ENCODE measurements at regions not wholly inside any gene's neighbourhood (a gene's known extent, or its start where the extent isn't known, plus 50 kb on each side); places are given as distances from the start of the nearest gene placed in this dataset.

DNA sequence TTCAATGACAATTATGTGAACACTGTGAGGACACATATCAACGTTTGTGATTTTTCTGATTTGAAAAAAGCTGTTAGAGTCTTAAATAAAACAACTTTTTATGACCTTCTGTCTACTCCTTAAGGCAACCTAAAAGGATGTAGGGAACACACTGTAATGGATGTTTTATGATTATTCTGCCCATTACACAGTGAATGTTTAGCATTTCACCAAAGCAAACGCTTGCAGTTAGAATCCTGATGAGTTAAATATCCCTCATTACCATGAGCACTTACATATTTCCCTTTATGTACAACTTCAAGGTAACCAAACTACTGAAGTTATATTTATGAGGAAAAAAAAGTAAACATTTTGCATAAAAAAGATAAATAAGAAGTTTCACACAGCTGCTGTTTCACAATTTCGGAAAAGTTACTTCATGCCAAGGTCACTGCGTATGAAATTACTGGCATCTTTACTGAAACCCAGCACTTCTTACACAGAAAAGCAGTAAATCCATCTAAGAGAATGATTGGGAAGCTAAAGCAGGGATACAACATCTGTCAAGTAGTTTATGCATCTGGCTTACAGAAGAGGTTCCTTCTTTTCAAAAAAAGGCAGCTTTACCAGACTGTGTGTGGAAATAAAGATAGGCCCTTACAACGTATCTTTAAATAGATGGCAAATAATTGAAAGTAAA, 733.7 kb upstream of the ATXN8OS start:
- TF ChIP-seq, protein P1, sequence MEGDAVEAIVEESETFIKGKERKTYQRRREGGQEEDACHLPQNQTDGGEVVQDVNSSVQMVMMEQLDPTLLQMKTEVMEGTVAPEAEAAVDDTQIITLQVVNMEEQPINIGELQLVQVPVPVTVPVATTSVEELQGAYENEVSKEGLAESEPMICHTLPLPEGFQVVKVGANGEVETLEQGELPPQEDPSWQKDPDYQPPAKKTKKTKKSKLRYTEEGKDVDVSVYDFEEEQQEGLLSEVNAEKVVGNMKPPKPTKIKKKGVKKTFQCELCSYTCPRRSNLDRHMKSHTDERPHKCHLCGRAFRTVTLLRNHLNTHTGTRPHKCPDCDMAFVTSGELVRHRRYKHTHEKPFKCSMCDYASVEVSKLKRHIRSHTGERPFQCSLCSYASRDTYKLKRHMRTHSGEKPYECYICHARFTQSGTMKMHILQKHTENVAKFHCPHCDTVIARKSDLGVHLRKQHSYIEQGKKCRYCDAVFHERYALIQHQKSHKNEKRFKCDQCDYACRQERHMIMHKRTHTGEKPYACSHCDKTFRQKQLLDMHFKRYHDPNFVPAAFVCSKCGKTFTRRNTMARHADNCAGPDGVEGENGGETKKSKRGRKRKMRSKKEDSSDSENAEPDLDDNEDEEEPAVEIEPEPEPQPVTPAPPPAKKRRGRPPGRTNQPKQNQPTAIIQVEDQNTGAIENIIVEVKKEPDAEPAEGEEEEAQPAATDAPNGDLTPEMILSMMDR (IDR thresholded peaks at IDR 0.05; ENCODE audit: extremely low read depth, insufficient read depth, missing control alignments): no peak
- no peak for DNase-seq (ENCODE audit: low spot score)
- in situ Hi-C loops (cut with MboI; ENCODE audit: low pct_unique_long_range_greater_than_20kb, low sequenced_read_pairs, unreplicated experiment): no loop called here

DNA sequence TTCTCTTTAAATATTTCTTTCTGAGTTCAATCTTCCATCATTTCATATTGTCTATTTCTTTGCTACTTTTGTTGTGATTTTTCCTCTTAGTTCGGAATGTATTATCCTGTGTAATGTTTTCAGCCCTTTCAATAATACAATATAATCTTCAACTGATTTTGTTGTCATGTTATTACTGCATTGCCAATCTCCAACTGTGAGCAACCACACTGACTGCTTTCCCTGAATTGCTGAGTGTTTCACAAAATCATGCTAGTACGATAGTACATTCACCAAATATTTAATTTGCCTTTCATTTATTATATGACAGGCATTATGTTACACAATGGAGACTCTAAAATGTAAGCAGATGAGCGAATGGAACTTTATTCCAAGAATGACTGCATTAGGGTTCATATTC, 744.3 kb upstream of the ATXN8OS start:
- in situ Hi-C loops (cut with MboI; ENCODE audit: low pct_unique_long_range_greater_than_20kb, low sequenced_read_pairs, unreplicated experiment): no loop called here
- no peak for DNase-seq (ENCODE audit: low spot score)
- TF ChIP-seq, protein P1 (IDR thresholded peaks at IDR 0.05; ENCODE audit: extremely low read depth, insufficient read depth, missing control alignments): no peak

DNA sequence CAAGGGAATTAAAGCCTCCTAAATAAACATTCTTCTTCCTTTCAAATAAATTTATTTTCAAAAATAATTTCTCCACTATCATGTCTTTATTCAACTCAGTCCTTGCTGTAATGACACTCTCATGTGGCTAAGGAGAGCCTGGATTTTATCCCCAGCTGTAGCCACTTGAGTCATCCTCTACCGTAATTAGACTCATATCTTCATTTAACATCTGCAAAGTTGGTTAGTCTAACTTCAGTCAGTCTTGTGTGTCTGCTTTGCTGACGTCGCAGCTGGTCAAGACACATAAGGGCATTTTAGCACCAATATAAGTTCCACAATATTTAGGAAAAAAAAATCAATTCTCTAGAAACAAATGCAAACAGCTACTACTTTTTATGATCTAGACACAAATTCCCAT, 776.4 kb upstream of the ATXN8OS start:
- in situ Hi-C loops (cut with MboI; ENCODE audit: low pct_unique_long_range_greater_than_20kb, low sequenced_read_pairs, unreplicated experiment): no loop called here
- no peak for DNase-seq (ENCODE audit: low spot score)
- TF ChIP-seq, protein P1 (IDR thresholded peaks at IDR 0.05; ENCODE audit: extremely low read depth, insufficient read depth, missing control alignments): no peak

DNA sequence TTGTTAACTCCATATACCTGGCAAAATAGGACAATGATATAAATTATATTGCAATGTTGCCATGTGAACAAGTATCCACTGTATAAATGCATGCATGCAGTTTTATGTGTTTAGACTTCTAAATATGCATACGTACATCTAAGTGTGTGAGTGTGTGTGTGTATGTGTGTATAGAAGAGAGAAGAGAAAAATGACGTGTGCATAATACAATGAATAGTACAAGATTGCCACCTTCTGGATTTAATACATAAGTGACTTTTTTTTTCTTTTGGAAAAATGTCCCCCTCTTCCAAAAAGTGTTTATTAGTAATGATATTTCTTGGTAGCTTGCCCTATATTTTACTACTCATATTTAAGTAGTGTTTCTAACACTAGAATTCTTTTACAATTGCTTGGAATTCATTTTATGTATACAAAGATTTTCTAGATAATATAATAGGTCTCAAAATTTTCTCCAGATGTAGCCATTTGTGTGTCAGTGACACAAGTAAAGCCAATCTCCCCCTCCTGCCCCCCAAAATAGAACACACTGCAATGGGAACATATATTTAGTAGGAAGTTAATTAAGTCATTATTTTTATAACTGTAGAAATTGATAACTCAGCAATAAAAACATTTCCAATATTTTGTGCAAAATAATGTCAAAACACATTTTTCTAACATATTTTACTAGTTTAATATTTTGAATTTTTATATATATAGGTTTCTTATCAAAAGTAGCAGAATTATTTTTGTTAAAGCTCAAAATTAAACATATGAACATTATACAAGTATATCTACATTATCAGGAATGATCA, 783.3 kb upstream of the ATXN8OS start:
- no peak for DNase-seq (ENCODE audit: low spot score)
- TF ChIP-seq, protein P1 (IDR thresholded peaks at IDR 0.05; ENCODE audit: extremely low read depth, insufficient read depth, missing control alignments): no peak

DNA sequence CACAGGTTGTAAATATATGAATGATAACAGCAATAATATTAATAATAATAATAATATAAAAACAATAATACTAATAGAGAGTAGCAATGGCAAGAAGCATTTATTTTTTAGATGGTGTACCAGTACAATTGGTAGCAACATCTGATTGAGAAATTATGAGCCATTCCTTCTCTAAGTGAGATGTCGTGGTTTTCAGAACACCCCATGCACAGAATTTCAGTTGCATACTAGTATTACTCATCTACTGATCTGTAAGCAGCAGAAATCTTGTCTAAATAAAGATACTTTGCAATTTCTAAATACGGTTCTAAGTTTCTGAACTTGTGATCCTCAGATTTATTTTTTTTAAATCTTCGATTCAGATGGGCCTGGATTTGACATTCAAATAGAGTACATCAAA, 788.0 kb upstream of the ATXN8OS start:
- no peak for DNase-seq (ENCODE audit: low spot score)
- TF ChIP-seq, protein P1 (IDR thresholded peaks at IDR 0.05; ENCODE audit: extremely low read depth, insufficient read depth, missing control alignments): no peak
- in situ Hi-C loops (cut with MboI; ENCODE audit: low pct_unique_long_range_greater_than_20kb, low sequenced_read_pairs, unreplicated experiment): no loop called here

More for the DNA sequence above, 783.3 kb upstream of the ATXN8OS start:
- in situ Hi-C loops (cut with MboI; ENCODE audit: low pct_unique_long_range_greater_than_20kb, low sequenced_read_pairs, unreplicated experiment): no loop called here

DNA sequence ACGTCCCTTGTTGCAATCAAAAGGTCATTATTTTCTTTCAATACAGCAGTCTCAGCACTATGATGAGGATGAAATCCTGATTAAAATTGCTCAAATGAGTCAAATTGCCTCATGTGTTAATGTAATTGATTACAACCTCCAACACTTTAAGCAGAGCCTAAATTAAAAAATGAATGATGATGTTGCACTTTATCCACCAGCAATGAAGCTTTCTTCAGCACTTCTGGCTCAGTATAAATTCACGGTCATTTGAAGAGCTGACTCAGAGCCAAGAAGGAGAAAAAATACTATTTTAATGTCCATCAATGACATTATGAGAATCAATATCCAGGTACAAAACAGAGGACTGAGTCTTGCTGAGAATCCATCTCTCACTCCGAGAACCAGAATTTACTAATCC, 792.6 kb upstream of the ATXN8OS start:
- DNase-seq (ENCODE audit: low spot score): no peak
- TF ChIP-seq, protein P1 (IDR thresholded peaks at IDR 0.05; ENCODE audit: extremely low read depth, insufficient read depth, missing control alignments): no peak
- in situ Hi-C loops (cut with MboI; ENCODE audit: low pct_unique_long_range_greater_than_20kb, low sequenced_read_pairs, unreplicated experiment): no loop called here

Data from GM13977 (cell line).